ENCODE measurements at regions not wholly inside any gene's neighbourhood (a gene's known extent, or its start where the extent isn't known, plus 50 kb on each side); places are given as distances from the start of the nearest gene placed in this dataset.

- Histone ChIP-seq H3K4me3 (no peak overlapping the region), H3K27ac (no peak overlapping the region), H3K9me3 (no peaks in the 10 kb centered on the region), H3K27me3 (no peaks in the 10 kb centered on the region), H3K4me1 (no peaks in the 10 kb centered on the region), H3K36me3 (no peaks in the 10 kb centered on the region)
- ATAC-seq = no peak
- 52 to 61% methylated on average over 5 of the region's 5 CpGs for WGBS, 2 donors
- no peak for DNase-seq
- TF ChIP-seq CTCF (IDR thresholded peaks at IDR 0.05) = no peak
- FAIRE-seq = no peak
- intact Hi-C loops (cut with DNase I) = no loop called here
Observed at GRCh38 chr4:54819034-54819433, 161.3 kb downstream of the KIT start.

- H3K4me3 ChIP-seq = no peak overlapping the region
Observed at GRCh38 chr4:54818481-54818880, 160.7 kb downstream of the KIT start.

GRCh38 chr4:54813674-54814073 is 155.9 kb downstream of the KIT start:
- FAIRE-seq = no peak
- H3K9me3 ChIP-seq = no peaks in the 10 kb centered on the region
- no peak for TF ChIP-seq CTCF (IDR thresholded peaks at IDR 0.05)
- intact Hi-C loops (cut with DNase I) = no loop called here
- no peaks in the 10 kb centered on the region for H3K27me3 ChIP-seq
- WGBS, 2 donors = 64 to 74% methylated on average over 7 of the region's 7 CpGs
- no peaks in the 10 kb centered on the region for H3K36me3 ChIP-seq
- DNase-seq = no peak
- H3K4me3 ChIP-seq = no peak overlapping the region
- no peak overlapping the region for H3K27ac ChIP-seq
- ATAC-seq = no peak
- H3K4me1 ChIP-seq = no peaks in the 10 kb centered on the region

More at GRCh38 chr4:54818481-54818880, 160.7 kb downstream of the KIT start:
- no peak for ATAC-seq
- Histone ChIP-seq H3K4me1 (no peaks in the 10 kb centered on the region), H3K27ac (no peak overlapping the region), H3K36me3 (no peaks in the 10 kb centered on the region), H3K27me3 (no peaks in the 10 kb centered on the region), H3K9me3 (no peaks in the 10 kb centered on the region)
- DNase-seq = no peak
- intact Hi-C loops (cut with DNase I) = no loop called here
- 63 to 75% methylated on average over 5 of the region's 5 CpGs for WGBS, 2 donors
- FAIRE-seq = no peak
- no peak for TF ChIP-seq CTCF (IDR thresholded peaks at IDR 0.05)

GRCh38 chr4:54806351-54806750 is 148.6 kb downstream of the KIT start:
- FAIRE-seq = no peak
- no peak for TF ChIP-seq CTCF (IDR thresholded peaks at IDR 0.05)

GRCh38 chr4:54802336-54802735 is 144.6 kb downstream of the KIT start:
- no peaks in the 10 kb centered on the region for H3K4me1 ChIP-seq
- H3K27ac ChIP-seq = no peak overlapping the region
- WGBS, 2 donors = 48 to 65% methylated on average over 2 of the region's 2 CpGs
- H3K4me3 ChIP-seq = no peak overlapping the region
- no peak for ATAC-seq
- no peak for FAIRE-seq
- DNase-seq = no peak
- no peaks in the 10 kb centered on the region for H3K9me3 ChIP-seq
- intact Hi-C loops (cut with DNase I) = no loop called here
- H3K36me3 ChIP-seq = no peaks in the 10 kb centered on the region
- no peaks in the 10 kb centered on the region for H3K27me3 ChIP-seq
- no peak for TF ChIP-seq CTCF (IDR thresholded peaks at IDR 0.05)

More at GRCh38 chr4:54806351-54806750, 148.6 kb downstream of the KIT start:
- intact Hi-C loops (cut with DNase I) = no loop called here
- H3K4me3 ChIP-seq = no peak overlapping the region
- no peak for ATAC-seq
- no peak overlapping the region for H3K27ac ChIP-seq
- no peaks in the 10 kb centered on the region for H3K27me3 ChIP-seq
- no peak for DNase-seq
- no peaks in the 10 kb centered on the region for H3K4me1 ChIP-seq
- H3K9me3 ChIP-seq = no peaks in the 10 kb centered on the region
- no peaks in the 10 kb centered on the region for H3K36me3 ChIP-seq

Measured in pancreas (tissue), 10 donors.